GM19455 (cell line): ENCODE measurements at regions not wholly inside any gene's neighbourhood (a gene's known extent, or its start where the extent isn't known, plus 50 kb on each side); places are given as distances from the start of the nearest gene placed in this dataset.
A peak's percentile ranks its signal among the peaks of the same experiment; 100 is the strongest.
"Not testable (repeated sequence)": the region's sequence is repeated elsewhere in the genome, so short reads cannot be mapped to it uniquely, and the experiment has no call there.

Source experiments
- ATAC-seq: cut with Tn5 transposase; IDR thresholded peaks from one replicate; pipeline ENCODE4 v1.9.1; 2021; ENCODE audit not compliant: unreplicated experiment

DNA sequence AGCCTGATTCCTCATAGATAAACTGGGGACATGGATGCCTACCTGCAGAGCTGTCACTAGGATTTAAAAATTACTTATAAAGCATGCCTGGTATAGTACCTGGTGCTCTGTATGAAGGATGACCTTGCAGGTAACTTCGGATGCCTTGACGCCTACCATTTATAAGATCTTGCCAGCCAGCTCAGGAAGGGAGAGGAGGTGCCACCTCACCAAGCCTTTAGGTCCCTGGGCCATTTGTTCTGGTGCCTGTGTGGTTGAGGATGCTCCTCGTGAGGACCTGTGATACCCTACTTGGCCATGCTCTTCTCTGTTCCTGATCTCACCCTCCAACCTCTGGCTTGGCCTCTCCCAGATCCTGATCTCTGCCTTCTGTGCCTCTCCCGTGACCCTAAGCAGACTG lies 85.2 kb downstream of the FDX1 start:
- no peak for ATAC-seq

GRCh38 chr11:110517381-110517780 lies 87.6 kb downstream of the FDX1 start:
- ATAC-seq: not testable (repeated sequence)

- ATAC-seq: no peak
Measured at GRCh38 chr11:110518809-110519514, 89.2 kb downstream of the FDX1 start.

- ATAC-seq: no peak
Measured at GRCh38 chr11:110519796-110520195, 90.0 kb downstream of the FDX1 start.

DNA sequence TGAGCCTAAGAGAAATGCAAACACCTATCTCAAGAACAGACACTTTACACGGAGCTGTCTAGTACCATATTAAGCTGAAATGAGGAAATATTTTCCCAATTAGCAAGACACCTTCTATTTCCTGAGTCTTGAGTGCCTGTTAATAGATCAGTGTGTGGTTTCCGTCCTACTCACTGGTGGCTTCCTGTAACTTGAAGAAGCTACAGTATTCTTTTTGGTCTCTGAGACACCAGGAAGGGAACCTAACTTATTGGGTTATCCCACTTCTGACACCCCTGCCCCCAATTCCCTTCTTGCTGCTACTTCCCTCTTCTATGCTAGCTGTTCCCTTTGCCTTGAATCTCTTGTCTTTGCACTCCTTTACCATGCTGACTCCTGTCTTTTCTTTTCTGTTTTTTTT lies 92.7 kb downstream of the FDX1 start:
- no peak for ATAC-seq

DNA sequence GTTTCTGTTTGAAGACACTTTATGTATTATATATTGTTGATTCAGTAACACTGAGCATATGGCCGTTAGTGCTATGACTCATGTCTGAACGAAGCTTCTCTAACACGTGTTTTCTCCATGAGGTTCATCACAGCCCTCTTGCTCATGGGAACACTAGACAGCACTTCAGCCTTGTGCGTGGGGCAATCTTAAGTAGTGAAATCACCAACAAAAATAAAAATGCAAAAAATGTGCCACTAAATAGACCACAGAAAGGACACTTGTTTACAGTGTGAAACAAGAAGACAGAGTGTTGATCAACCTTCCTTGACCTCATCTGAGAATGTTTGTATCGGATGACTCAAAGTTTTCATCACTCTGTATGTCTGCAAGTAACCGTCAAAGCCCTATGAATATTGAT lies 94.5 kb downstream of the FDX1 start:
- ATAC-seq: no peak

DNA sequence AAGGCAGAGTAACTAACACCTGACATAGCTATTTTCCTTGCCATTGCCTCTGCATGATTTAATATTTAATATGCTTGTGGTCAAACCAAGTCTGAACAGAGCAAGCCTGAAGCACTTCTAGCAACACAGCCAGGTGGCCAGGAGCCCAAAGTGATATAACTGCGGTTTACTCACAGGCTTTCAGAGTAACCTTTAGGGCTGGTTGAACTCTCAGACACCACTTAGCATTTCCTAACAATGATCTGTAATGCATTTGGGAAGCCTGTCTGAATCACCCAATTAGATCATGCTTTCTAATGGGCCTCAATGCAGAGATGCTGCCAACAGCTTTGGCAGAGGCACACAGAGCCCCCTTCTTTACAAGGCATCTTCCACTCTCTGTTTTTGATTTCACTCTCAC lies 96.1 kb downstream of the FDX1 start:
- ATAC-seq: no peak

- ATAC-seq: peak; percentile 52
Measured at GRCh38 chr11:110526323-110526722, 96.6 kb downstream of the FDX1 start.
